GM19395 (cell line): ENCODE measurements at regions not wholly inside any gene's neighbourhood (a gene's known extent, or its start where the extent isn't known, plus 50 kb on each side); places are given as distances from the start of the nearest gene placed in this dataset.
A peak's percentile ranks its signal among the peaks of the same experiment; 100 is the strongest.
"Not testable (repeated sequence)": the region's sequence is repeated elsewhere in the genome, so short reads cannot be mapped to it uniquely, and the experiment has no call there.

Experiments used
- ATAC-seq: cut with Tn5 transposase; IDR thresholded peaks from one replicate; pipeline ENCODE4 v1.9.1; 2021; ENCODE audit warnings: mild to moderate bottlenecking, moderate library complexity; ENCODE audit not compliant: unreplicated experiment

GRCh38 chr3:72081471-72082185 is 296.7 kb upstream of the PROK2 start:
- no peak for ATAC-seq

GRCh38 chr3:72080800-72081199 is 295.9 kb upstream of the PROK2 start:
- no peak for ATAC-seq

GRCh38 chr3:72080095-72080494 is 295.1 kb upstream of the PROK2 start:
- no peak for ATAC-seq

GRCh38 chr3:72079369-72079872 is 294.5 kb upstream of the PROK2 start:
- ATAC-seq, result no peak

- ATAC-seq, result no peak
Observed at GRCh38 chr3:72078676-72079368, 293.9 kb upstream of the PROK2 start.

- ATAC-seq, result peak; percentile 59
Observed at GRCh38 chr3:72077473-72078259, 292.7 kb upstream of the PROK2 start.

- ATAC-seq, result not testable (repeated sequence)
Observed at GRCh38 chr3:72075848-72076247, 290.9 kb upstream of the PROK2 start.

GRCh38 chr3:72071624-72072023 is 286.7 kb upstream of the PROK2 start:
- no peak for ATAC-seq

- no peak for ATAC-seq
Observed at GRCh38 chr3:72070005-72070404, 285.1 kb upstream of the PROK2 start.

- ATAC-seq, result no peak
Observed at GRCh38 chr3:72069543-72069942, 284.6 kb upstream of the PROK2 start.

GRCh38 chr3:72068621-72069020 is 283.7 kb upstream of the PROK2 start:
- ATAC-seq, result no peak

GRCh38 chr3:72067721-72068120 is 282.8 kb upstream of the PROK2 start:
- ATAC-seq, result no peak

GRCh38 chr3:72065872-72066641 is 281.1 kb upstream of the PROK2 start:
- no peak for ATAC-seq

GRCh38 chr3:72065236-72065635 is 280.3 kb upstream of the PROK2 start:
- ATAC-seq, result no peak

- ATAC-seq, result not testable (repeated sequence)
Observed at GRCh38 chr3:72064727-72065126, 279.8 kb upstream of the PROK2 start.

GRCh38 chr3:72062017-72062416 is 277.1 kb upstream of the PROK2 start:
- no peak for ATAC-seq

GRCh38 chr3:72060447-72061034 is 275.6 kb upstream of the PROK2 start:
- ATAC-seq, result no peak

GRCh38 chr3:72058493-72059081 is 273.6 kb upstream of the PROK2 start:
- no peak for ATAC-seq

GRCh38 chr3:72055436-72055835 is 270.5 kb upstream of the PROK2 start:
- no peak for ATAC-seq

- no peak for ATAC-seq
Observed at GRCh38 chr3:72054976-72055375, 270.0 kb upstream of the PROK2 start.
